HG02763 (cell line): ENCODE measurements at regions not wholly inside any gene's neighbourhood (a gene's known extent, or its start where the extent isn't known, plus 50 kb on each side); places are given as distances from the start of the nearest gene placed in this dataset.

Experiments used
- ATAC-seq: cut with Tn5 transposase; IDR thresholded peaks from one replicate; pipeline ENCODE4 v1.9.1; 2021; ENCODE audit warnings: mild to moderate bottlenecking, moderate library complexity; ENCODE audit not compliant: unreplicated experiment

DNA sequence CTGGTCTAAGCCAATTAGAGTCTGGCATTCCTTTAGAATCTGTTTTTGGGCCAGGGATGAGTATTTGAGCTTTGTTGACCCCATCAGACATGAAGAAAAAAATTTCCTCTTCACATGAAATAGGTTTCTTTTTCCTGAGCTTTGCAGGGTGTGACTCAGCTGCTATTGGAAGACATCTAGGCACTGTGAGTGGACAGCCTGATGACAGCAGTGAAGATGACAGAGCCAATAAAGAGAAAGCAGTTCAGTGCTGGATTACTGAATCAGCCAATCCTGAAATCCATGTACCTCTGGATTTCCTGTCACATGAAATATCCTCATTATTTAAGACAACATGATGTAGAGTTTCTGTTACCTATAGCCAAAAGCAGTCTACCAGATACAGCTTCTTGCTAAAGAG, 51.3 kb upstream of the GRIA1 start:
- ATAC-seq = no peak
